GM19240 (cell line): ENCODE measurements at regions not wholly inside any gene's neighbourhood (a gene's known extent, or its start where the extent isn't known, plus 50 kb on each side); places are given as distances from the start of the nearest gene placed in this dataset.

ENCODE experiments used
- DNase-seq: peaks from one replicate; pipeline ENCODE4 v3.0.0; 2011; ENCODE audit warnings: low spot score; ENCODE audit not compliant: insufficient read length

- DNase-seq = no peak
Observed at GRCh38 chr13:75055296-75055695, 426.7 kb downstream of the TBC1D4 start.

- DNase-seq = no peak
Observed at GRCh38 chr13:75052616-75053015, 429.4 kb downstream of the TBC1D4 start.

- no peak for DNase-seq
Observed at GRCh38 chr13:75050419-75051046, 431.4 kb downstream of the TBC1D4 start.

- DNase-seq = no peak
Observed at GRCh38 chr13:75049735-75050335, 432.1 kb downstream of the TBC1D4 start.

GRCh38 chr13:75042807-75043206 lies 439.2 kb downstream of the TBC1D4 start:
- no peak for DNase-seq

- no peak for DNase-seq
Observed at GRCh38 chr13:75038393-75039113, 443.4 kb downstream of the TBC1D4 start.

- no peak for DNase-seq
Observed at GRCh38 chr13:75025956-75026355, 456.0 kb downstream of the TBC1D4 start.

GRCh38 chr13:75024602-75025001 lies 457.4 kb downstream of the TBC1D4 start:
- DNase-seq = no peak

- no peak for DNase-seq
Observed at GRCh38 chr13:75023609-75024008, 458.4 kb downstream of the TBC1D4 start.

- DNase-seq = no peak
Observed at GRCh38 chr13:75021151-75021550, 460.8 kb downstream of the TBC1D4 start.

- DNase-seq = no peak
Observed at GRCh38 chr13:75016225-75016624, 465.7 kb downstream of the TBC1D4 start.

- DNase-seq = no peak
Observed at GRCh38 chr13:75013818-75014217, 468.2 kb downstream of the TBC1D4 start.

GRCh38 chr13:75010941-75011340 lies 471.0 kb downstream of the TBC1D4 start:
- DNase-seq = no peak

GRCh38 chr13:75008926-75009325 lies 473.0 kb downstream of the TBC1D4 start:
- DNase-seq = no peak

GRCh38 chr13:74990992-74991391 lies 491.0 kb downstream of the TBC1D4 start:
- DNase-seq = no peak

GRCh38 chr13:74987124-74987690 lies 494.8 kb downstream of the TBC1D4 start:
- no peak for DNase-seq

GRCh38 chr13:74986609-74987008 lies 495.4 kb downstream of the TBC1D4 start:
- DNase-seq = no peak

- no peak for DNase-seq
Observed at GRCh38 chr13:74979703-74980102, 502.3 kb downstream of the TBC1D4 start.

- DNase-seq = no peak
Observed at GRCh38 chr13:74978591-74978990, 503.4 kb downstream of the TBC1D4 start.

- DNase-seq = no peak
Observed at GRCh38 chr13:74977498-74977897, 504.5 kb downstream of the TBC1D4 start.

GRCh38 chr13:74975111-74975510 lies 506.9 kb downstream of the TBC1D4 start:
- DNase-seq = no peak
